Endothelial cell (in vitro differentiated cells): ENCODE measurements at regions not wholly inside any gene's neighbourhood (a gene's known extent, or its start where the extent isn't known, plus 50 kb on each side); places are given as distances from the start of the nearest gene placed in this dataset.

Experiments used
- DNase-seq: peaks from one replicate; pipeline ENCODE4 v3.0.0; 2021; ENCODE audit warnings: low spot score
- H3K27ac Mint-ChIP-seq: one replicate; pipeline ENCODE4 v1.8.0; 2021; ENCODE audit warnings: mixed read lengths, inconsistent platforms; ENCODE audit not compliant: unreplicated experiment
- H3K27me3 Mint-ChIP-seq: one replicate; pipeline ENCODE4 v1.8.0; 2021; ENCODE audit warnings: mild to moderate bottlenecking, moderate library complexity, mixed read lengths, inconsistent platforms; ENCODE audit not compliant: unreplicated experiment
- H3K36me3 Mint-ChIP-seq: one replicate; pipeline ENCODE4 v1.8.0; 2021; ENCODE audit warnings: mild to moderate bottlenecking, low read depth, mixed read lengths, inconsistent platforms; ENCODE audit not compliant: unreplicated experiment
- H3K4me1 Mint-ChIP-seq: one replicate; pipeline ENCODE4 v1.8.0; 2021; ENCODE audit warnings: mild to moderate bottlenecking, mixed read lengths, inconsistent platforms; ENCODE audit not compliant: unreplicated experiment
- H3K4me3 Mint-ChIP-seq: one replicate; pipeline ENCODE4 v1.8.0; 2021; ENCODE audit warnings: mild to moderate bottlenecking, mixed read lengths, inconsistent platforms; ENCODE audit not compliant: unreplicated experiment
- H3K9me3 Mint-ChIP-seq: one replicate; pipeline ENCODE4 v1.8.0; 2021; ENCODE audit warnings: mixed read lengths, inconsistent platforms; ENCODE audit not compliant: unreplicated experiment
- TF ChIP-seq, protein P1 (sequence below): fragments of 200-600 bp; sonication (generic); IDR thresholded peaks from one replicate; pipeline ENCODE4 v1.5.0; 2021; ENCODE audit warnings: antibody characterized with exemption; ENCODE audit not compliant: unreplicated experiment

DNA sequence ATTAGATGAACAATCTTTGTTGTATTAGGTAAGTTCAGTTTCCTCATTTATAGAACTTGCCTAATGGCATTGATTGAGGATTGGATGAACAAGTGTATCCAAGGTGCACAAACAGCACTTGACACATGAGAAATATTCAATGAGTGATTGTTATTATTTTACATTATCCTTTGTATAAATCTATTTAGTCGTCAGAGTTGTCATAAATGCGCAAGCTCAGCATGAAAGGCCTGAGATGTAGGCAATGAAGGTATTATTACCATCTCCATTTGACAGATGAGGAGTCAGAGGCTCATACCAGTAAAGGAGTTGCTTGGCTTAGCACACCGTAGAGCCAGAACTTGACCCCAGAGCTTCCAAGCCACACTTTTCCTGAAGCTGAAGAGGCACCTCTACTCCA lies 291.4 kb downstream of the C1D start:
- TF ChIP-seq, protein P1, sequence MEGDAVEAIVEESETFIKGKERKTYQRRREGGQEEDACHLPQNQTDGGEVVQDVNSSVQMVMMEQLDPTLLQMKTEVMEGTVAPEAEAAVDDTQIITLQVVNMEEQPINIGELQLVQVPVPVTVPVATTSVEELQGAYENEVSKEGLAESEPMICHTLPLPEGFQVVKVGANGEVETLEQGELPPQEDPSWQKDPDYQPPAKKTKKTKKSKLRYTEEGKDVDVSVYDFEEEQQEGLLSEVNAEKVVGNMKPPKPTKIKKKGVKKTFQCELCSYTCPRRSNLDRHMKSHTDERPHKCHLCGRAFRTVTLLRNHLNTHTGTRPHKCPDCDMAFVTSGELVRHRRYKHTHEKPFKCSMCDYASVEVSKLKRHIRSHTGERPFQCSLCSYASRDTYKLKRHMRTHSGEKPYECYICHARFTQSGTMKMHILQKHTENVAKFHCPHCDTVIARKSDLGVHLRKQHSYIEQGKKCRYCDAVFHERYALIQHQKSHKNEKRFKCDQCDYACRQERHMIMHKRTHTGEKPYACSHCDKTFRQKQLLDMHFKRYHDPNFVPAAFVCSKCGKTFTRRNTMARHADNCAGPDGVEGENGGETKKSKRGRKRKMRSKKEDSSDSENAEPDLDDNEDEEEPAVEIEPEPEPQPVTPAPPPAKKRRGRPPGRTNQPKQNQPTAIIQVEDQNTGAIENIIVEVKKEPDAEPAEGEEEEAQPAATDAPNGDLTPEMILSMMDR = no peak
- no peaks in the 10 kb centered on the region for H3K9me3 Mint-ChIP-seq
- H3K27me3 Mint-ChIP-seq = no peaks in the 10 kb centered on the region
- no peaks in the 10 kb centered on the region for H3K36me3 Mint-ChIP-seq
- H3K4me1 Mint-ChIP-seq = peaks cover 36% of the 10 kb centered on the region
- H3K27ac Mint-ChIP-seq = no peak overlapping the region
- DNase-seq = no peak
- H3K4me3 Mint-ChIP-seq = no peak overlapping the region

DNA sequence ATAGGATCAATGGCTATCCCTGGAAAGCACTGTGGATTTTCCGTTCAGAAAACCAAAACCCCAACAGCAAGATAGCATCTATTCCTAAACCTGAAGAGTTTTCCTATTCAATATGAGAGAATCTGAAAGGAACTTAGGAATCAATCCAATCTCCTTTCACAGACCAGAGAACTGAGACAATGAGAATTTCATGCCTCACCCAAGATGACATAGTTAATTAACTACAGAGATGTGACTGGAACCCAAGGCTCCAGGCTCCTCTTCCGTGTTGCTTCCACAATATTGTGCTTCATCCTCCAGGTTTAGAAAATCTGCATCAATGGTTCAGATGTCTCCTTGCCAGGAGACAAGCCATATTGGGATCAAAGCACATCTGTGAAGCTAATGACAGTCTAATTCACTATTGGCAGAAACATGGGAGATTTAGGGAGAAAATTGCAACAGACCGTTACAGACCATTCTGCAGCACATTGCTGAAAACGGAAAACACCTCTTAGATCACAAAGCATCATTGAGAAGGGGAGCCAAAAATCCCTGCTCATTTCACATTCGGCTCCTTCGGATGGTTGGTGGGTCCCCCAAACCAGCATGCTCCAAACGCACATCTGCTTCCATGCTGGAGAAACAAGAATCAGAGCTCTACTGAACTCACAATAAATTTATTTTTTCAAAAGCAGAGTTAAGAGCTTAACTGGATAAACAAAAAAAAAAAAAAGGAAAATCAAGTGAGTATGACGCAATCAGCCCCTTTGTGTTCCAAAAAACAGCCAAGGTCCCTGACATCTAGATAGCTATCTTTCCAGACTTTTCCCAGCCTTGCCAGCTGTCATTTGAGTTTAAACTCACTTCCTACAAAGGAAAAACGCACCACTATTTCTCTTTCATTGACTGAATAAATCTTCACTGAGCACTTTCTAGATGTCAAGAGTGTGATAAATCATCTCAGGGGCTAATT lies 290.3 kb downstream of the C1D start:
- TF ChIP-seq, protein P1 = no peak
- Mint-ChIP-seq H3K27me3 (no peaks in the 10 kb centered on the region), H3K9me3 (no peaks in the 10 kb centered on the region), H3K4me1 (peaks cover 30% of the 10 kb centered on the region), H3K36me3 (no peaks in the 10 kb centered on the region), H3K27ac (no peak overlapping the region), H3K4me3 (no peak overlapping the region)
- DNase-seq = no peak

DNA sequence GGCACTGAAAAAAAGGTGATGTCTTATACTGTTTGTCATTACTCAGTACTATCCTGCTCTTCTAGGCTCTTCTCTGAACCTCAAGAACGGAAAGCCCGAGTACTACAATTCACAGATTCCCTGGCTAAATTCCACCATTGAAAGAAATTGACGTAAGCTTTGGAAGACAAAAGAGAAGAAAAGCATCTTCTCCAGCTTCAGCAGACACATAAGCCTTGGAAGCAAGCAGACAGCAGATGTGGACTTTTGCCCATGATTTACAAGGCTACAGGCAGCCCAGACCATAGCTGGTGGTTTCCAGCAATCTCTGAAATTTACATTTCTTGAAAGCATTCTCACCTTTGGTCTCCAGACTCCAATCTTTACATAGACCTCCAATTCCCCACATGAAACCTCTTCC lies 289.0 kb downstream of the C1D start:
- no peak for DNase-seq
- Mint-ChIP-seq H3K27me3 (no peaks in the 10 kb centered on the region), H3K27ac (no peak overlapping the region), H3K4me1 (peaks cover 17% of the 10 kb centered on the region), H3K4me3 (no peak overlapping the region), H3K36me3 (no peaks in the 10 kb centered on the region), H3K9me3 (no peaks in the 10 kb centered on the region)
- TF ChIP-seq, protein P1 = no peak

DNA sequence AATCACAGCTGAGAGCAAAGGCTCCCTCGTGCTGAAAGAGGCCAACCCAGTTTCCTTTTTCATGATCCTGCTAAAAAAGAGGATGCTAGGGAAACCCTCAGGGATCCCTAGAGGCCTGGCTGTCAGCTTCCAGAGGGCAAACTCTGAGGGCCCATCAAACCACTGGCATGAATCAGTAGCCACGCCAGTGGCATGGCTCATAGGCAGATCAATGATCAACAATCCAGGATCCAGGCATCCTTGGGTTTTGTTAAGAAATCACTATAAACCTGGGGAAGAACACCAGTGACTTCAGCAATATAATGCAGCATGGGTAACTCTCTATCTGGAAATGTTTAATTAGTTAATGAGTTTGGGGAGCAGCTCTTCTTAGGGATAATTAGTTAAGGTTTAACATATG lies 286.5 kb downstream of the C1D start:
- no peaks in the 10 kb centered on the region for H3K9me3 Mint-ChIP-seq

More for the DNA sequence above, 286.5 kb downstream of the C1D start:
- TF ChIP-seq, protein P1 = no peak
- H3K27ac Mint-ChIP-seq = no peak overlapping the region
- no peak overlapping the region for H3K4me3 Mint-ChIP-seq
- H3K4me1 Mint-ChIP-seq = peaks cover 12% of the 10 kb centered on the region
- DNase-seq = no peak
- no peaks in the 10 kb centered on the region for H3K36me3 Mint-ChIP-seq
- H3K27me3 Mint-ChIP-seq = no peaks in the 10 kb centered on the region
